ENCODE measurements at regions not wholly inside any gene's neighbourhood (a gene's known extent, or its start where the extent isn't known, plus 50 kb on each side); places are given as distances from the start of the nearest gene placed in this dataset.
"Not testable (repeated sequence)": the region's sequence is repeated elsewhere in the genome, so short reads cannot be mapped to it uniquely, and the experiment has no call there.

GRCh38 chrX:93055264-93055663 is 618.1 kb downstream of the NAP1L3 start:
- H3K14ac ChIP-seq (ENCODE audit: insufficient read depth, low read length); H3K4me1 ChIP-seq (ENCODE audit: insufficient read depth, low read length); H3K23ac ChIP-seq (ENCODE audit: insufficient read length, low read depth, low read length); H3K27me3 Mint-ChIP-seq (ENCODE audit: low read depth); H2BK20ac ChIP-seq (ENCODE audit: low read depth, low read length, poor library complexity, severe bottlenecking); H2AFZ ChIP-seq (ENCODE audit: low read length); H3K4me3 Mint-ChIP-seq; H2BK12ac ChIP-seq (ENCODE audit: insufficient read length, low read depth, low read length); H2BK15ac ChIP-seq (ENCODE audit: low read depth, low read length); H3K4me2 ChIP-seq (ENCODE audit: insufficient read depth, insufficient read length, low read length); H3K79me2 ChIP-seq (ENCODE audit: insufficient read depth, low read length); H3K9ac ChIP-seq (ENCODE audit: extremely low read depth, insufficient read length, low read length); H3K27ac ChIP-seq (ENCODE audit: insufficient read length, low read depth, low read length); H3K23me2 ChIP-seq (ENCODE audit: insufficient read length, low read depth, low read length, poor library complexity, severe bottlenecking); H3K36me3 Mint-ChIP-seq (ENCODE audit: insufficient read depth in 1 of 3, low read depth in 3 of 3); H3K79me1 ChIP-seq (ENCODE audit: insufficient read depth, low read depth, low read length, poor library complexity, severe bottlenecking); H3K27ac Mint-ChIP-seq; H4K20me1 ChIP-seq (ENCODE audit: control insufficient read depth, insufficient read depth, insufficient read length); H3K56ac ChIP-seq (ENCODE audit: insufficient read length, low read depth, low read length); H3K18ac ChIP-seq (ENCODE audit: insufficient read length, low read depth, low read length); DNase-seq; H2BK120ac ChIP-seq (ENCODE audit: low read depth, low read length, poor library complexity, severe bottlenecking); H3K4ac ChIP-seq (ENCODE audit: low read depth, low read length); H3K9me3 ChIP-seq (ENCODE audit: control insufficient read depth, low read depth, low read length); H3K4me1 Mint-ChIP-seq; H2BK5ac ChIP-seq (ENCODE audit: insufficient read length, low read length); H4K91ac ChIP-seq (ENCODE audit: insufficient read length, low read depth, low read length); H4K5ac ChIP-seq (ENCODE audit: insufficient read length, low read depth, low read length); H3K27me3 ChIP-seq (ENCODE audit: insufficient read depth, low read length); H3T11ph ChIP-seq (ENCODE audit: low read length); H4K8ac ChIP-seq (replicated peaks; ENCODE audit: insufficient read length, low read depth, low read length); H2AK5ac ChIP-seq (ENCODE audit: insufficient read length, low read length): not testable (repeated sequence)
- peaks cover 9 to 13% of the 10 kb centered on the region in 2 experiments for H3K9me3 Mint-ChIP-seq

- H4K91ac ChIP-seq (ENCODE audit: insufficient read length, low read depth, low read length); H3K14ac ChIP-seq (ENCODE audit: insufficient read depth, low read length); H3K79me2 ChIP-seq (ENCODE audit: insufficient read depth, low read length); H3K27ac Mint-ChIP-seq; H3K4ac ChIP-seq (ENCODE audit: low read depth, low read length); H3K23ac ChIP-seq (ENCODE audit: insufficient read length, low read depth, low read length); H3T11ph ChIP-seq (ENCODE audit: low read length); H2BK15ac ChIP-seq (ENCODE audit: low read depth, low read length); H2AK5ac ChIP-seq (ENCODE audit: insufficient read length, low read length); H3K4me1 ChIP-seq (ENCODE audit: insufficient read depth, low read length); H3K18ac ChIP-seq (ENCODE audit: insufficient read length, low read depth, low read length); H2BK120ac ChIP-seq (ENCODE audit: low read depth, low read length, poor library complexity, severe bottlenecking); DNase-seq; H3K4me3 Mint-ChIP-seq; H2BK5ac ChIP-seq (ENCODE audit: insufficient read length, low read length); H3K56ac ChIP-seq (ENCODE audit: insufficient read length, low read depth, low read length); H2AFZ ChIP-seq (ENCODE audit: low read length); H3K9ac ChIP-seq (ENCODE audit: extremely low read depth, insufficient read length, low read length); H3K27ac ChIP-seq (ENCODE audit: insufficient read length, low read depth, low read length); H4K5ac ChIP-seq (ENCODE audit: insufficient read length, low read depth, low read length); H3K4me2 ChIP-seq (ENCODE audit: insufficient read depth, insufficient read length, low read length); H3K79me1 ChIP-seq (ENCODE audit: insufficient read depth, low read depth, low read length, poor library complexity, severe bottlenecking); H3K27me3 Mint-ChIP-seq (ENCODE audit: low read depth); H2BK12ac ChIP-seq (ENCODE audit: insufficient read length, low read depth, low read length); H3K27me3 ChIP-seq (ENCODE audit: insufficient read depth, low read length); H4K20me1 ChIP-seq (ENCODE audit: control insufficient read depth, insufficient read depth, insufficient read length); H2BK20ac ChIP-seq (ENCODE audit: low read depth, low read length, poor library complexity, severe bottlenecking); H3K9me3 ChIP-seq (ENCODE audit: control insufficient read depth, low read depth, low read length); H3K23me2 ChIP-seq (ENCODE audit: insufficient read length, low read depth, low read length, poor library complexity, severe bottlenecking); H4K8ac ChIP-seq (replicated peaks; ENCODE audit: insufficient read length, low read depth, low read length): not testable (repeated sequence)
- WGBS (ENCODE audit: extremely low coverage, insufficient read length, low lambda C conversion rate), result no CpG with 5 or more reads among the region's 2 CpGs
- Mint-ChIP-seq H3K36me3 (ENCODE audit: insufficient read depth in 1 of 3, low read depth in 3 of 3) (peaks cover 21 to 32% (median 28%) of the 10 kb centered on the region in 3 experiments), H3K4me1 (peaks cover 6 to 12% of the 10 kb centered on the region in 2 experiments), H3K9me3 (peaks cover 27 to 32% of the 10 kb centered on the region in 2 experiments)
These were observed 653.5 kb downstream of the NAP1L3 start for GRCh38 chrX:93019841-93020240.

Measured in H9 (cell line).